Stomach (tissue), 8 donors: ENCODE measurements at regions not wholly inside any gene's neighbourhood (a gene's known extent, or its start where the extent isn't known, plus 50 kb on each side); places are given as distances from the start of the nearest gene placed in this dataset.
"Not testable (repeated sequence)": the region's sequence is repeated elsewhere in the genome, so short reads cannot be mapped to it uniquely, and the experiment has no call there.

Source experiments
- DNase-seq, 2 donors: peaks; one replicate each; pipeline versions ENCODE4 v3.0.0 to v3.0.0-alpha.2; 2013 to 2019
- H3K27ac ChIP-seq, 5 donors: fragments of 200-600 bp in 4 of 5; sonication (generic) in 4 of 5; one replicate each; pipeline ENCODE4 v1.5.1; 2013 to 2019; ENCODE audit warnings: mild to moderate bottlenecking in 1 of 5, moderate library complexity in 1 of 5
- H3K27me3 ChIP-seq, 3 donors: fragments of 200-600 bp; sonication (generic); one replicate each; pipeline ENCODE4 v1.5.1; 2017 to 2019; ENCODE audit warnings: mixed run types in 1 of 3
- H3K36me3 ChIP-seq, 4 donors: fragments of 200-600 bp; sonication (generic); 1 replicate in 3 of 4; 2 replicates in 1 of 4; pipeline ENCODE4 v1.5.1; 2016 to 2019
- H3K4me1 ChIP-seq, 4 donors: fragments of 200-600 bp; sonication (generic); one replicate each; pipeline ENCODE4 v1.5.1; 2016 to 2019
- H3K4me3 ChIP-seq, 4 donors: fragments of 200-600 bp; sonication (generic) in 3 of 4; one replicate each; pipeline ENCODE4 v1.5.1; 2016 to 2019; ENCODE audit warnings: mild to moderate bottlenecking in 1 of 4
- H3K9me3 ChIP-seq, 4 donors: fragments of 200-600 bp; sonication (generic); one replicate each; pipeline ENCODE4 v1.5.1; 2016 to 2019
- CTCF ChIP-seq, 7 experiments: fragments of 450-650 bp in 4 of 7; fragments of 200-600 bp in 3 of 7; sonication (generic) in 3 of 7; IDR thresholded peaks; one replicate each; pipeline ENCODE4 v1.5.1; 2016 to 2019; ENCODE audit warnings: antibody characterized with exemption in 7 of 7, control low read depth in 2 of 7, mild to moderate bottlenecking in 1 of 7
- EP300 ChIP-seq: sonication (generic); formaldehyde crosslinking; IDR thresholded peaks from one replicate; pipeline ENCODE4 v1.6.1; 2017; ENCODE audit warnings: antibody characterized with exemption
- POLR2A ChIP-seq, 4 donors: fragments of 450-650 bp; IDR thresholded peaks; one replicate each; pipeline ENCODE4 v1.6.1; 2016; ENCODE audit warnings: antibody characterized with exemption in 4 of 4, control low read depth in 2 of 4, mild to moderate bottlenecking in 1 of 4, moderate library complexity in 1 of 4
- POLR2AphosphoS5 ChIP-seq, 3 donors: sonication (generic); formaldehyde crosslinking; IDR thresholded peaks; one replicate each; pipeline ENCODE4 v1.6.1; 2016; ENCODE audit warnings: antibody characterized with exemption in 3 of 3
- WGBS, 5 donors: extraction: QIAGEN DNeasy Blood & Tissue Kit in 3 of 5; methylation state at CpG; one replicate each; pipeline versions ENCODE4 v1.1.5 to v1.1.7; 2013 to 2018; 5-methylcytosine and 5-hydroxymethylcytosine counted together
- intact Hi-C: fragments of 100-400 bp; cut with DNase I; formaldehyde crosslinking; loops from one replicate; pipeline ENCODE4 v1.15.1; 2023; ENCODE audit warnings: low total_unique reads
- donor health status: healthy with polysubstance abuse.
- donor health status: Bipolar disorder and iron deficiency.
- donor health status: healthy.

GRCh38 chrX:13955975-13956374 is 73.7 kb downstream of the GEMIN8 start:
- intact Hi-C loops, result no loop called here
- Histone ChIP-seq H3K36me3 (no peaks in the 10 kb centered on the region), H3K27ac (no peak overlapping the region), H3K9me3 (no peaks in the 10 kb centered on the region), H3K27me3 (no peaks in the 10 kb centered on the region), H3K4me3 (no peak overlapping the region), H3K4me1 (no peaks in the 10 kb centered on the region)
- TF ChIP-seq POLR2A (IDR thresholded peaks at IDR 0.05) (no peak), POLR2AphosphoS5 (IDR thresholded peaks at IDR 0.05) (no peak), EP300 (no peak), CTCF (IDR thresholded peaks at IDR 0.05) (no peak)
- DNase-seq, result peak in 1 of 2 donors; percentile 18
- WGBS, 5 donors, result 57 to 69% (median 65%) methylated on average over 3 of the region's 3 CpGs

GRCh38 chrX:13955095-13955647 is 74.5 kb downstream of the GEMIN8 start:
- TF ChIP-seq POLR2A (IDR thresholded peaks at IDR 0.05) (no peak), EP300 (no peak), CTCF (IDR thresholded peaks at IDR 0.05) (no peak), POLR2AphosphoS5 (IDR thresholded peaks at IDR 0.05) (no peak)
- no peak for DNase-seq
- Histone ChIP-seq H3K9me3 (no peaks in the 10 kb centered on the region), H3K36me3 (no peaks in the 10 kb centered on the region), H3K4me1 (no peaks in the 10 kb centered on the region), H3K27ac (no peak overlapping the region), H3K4me3 (no peak overlapping the region), H3K27me3 (no peaks in the 10 kb centered on the region)
- 69 to 86% (median 80%) methylated on average over 6 of the region's 6 CpGs for WGBS, 5 donors
- intact Hi-C loops, result no loop called here

- WGBS, 5 donors, result 52 to 76% (median 72%) methylated on average over 5 of the region's 5 CpGs
- DNase-seq, result no peak
- H3K27me3 ChIP-seq, result no peaks in the 10 kb centered on the region
- intact Hi-C loops, result no loop called here
- H3K27ac ChIP-seq, result no peak overlapping the region
- H3K9me3 ChIP-seq, result no peaks in the 10 kb centered on the region
- H3K36me3 ChIP-seq, result no peaks in the 10 kb centered on the region
- no peak overlapping the region for H3K4me3 ChIP-seq
- H3K4me1 ChIP-seq, result no peaks in the 10 kb centered on the region
- TF ChIP-seq POLR2A (IDR thresholded peaks at IDR 0.05) (no peak), EP300 (no peak), POLR2AphosphoS5 (IDR thresholded peaks at IDR 0.05) (no peak), CTCF (IDR thresholded peaks at IDR 0.05) (no peak)
Measured at GRCh38 chrX:13952581-13952980, 77.1 kb downstream of the GEMIN8 start.

GRCh38 chrX:13946223-13946622 is 83.5 kb downstream of the GEMIN8 start:
- 75 to 95% (median 88%) methylated on average over 5 to 6 of the region's 6 CpGs for WGBS, 5 donors
- H3K27me3 ChIP-seq, H3K4me3 ChIP-seq, H3K4me1 ChIP-seq, DNase-seq, H3K36me3 ChIP-seq, H3K9me3 ChIP-seq, intact Hi-C loops, H3K27ac ChIP-seq: not testable (repeated sequence)

- H3K9me3 ChIP-seq, H3K4me1 ChIP-seq, DNase-seq, H3K4me3 ChIP-seq, H3K27me3 ChIP-seq, intact Hi-C loops, H3K36me3 ChIP-seq, H3K27ac ChIP-seq: not testable (repeated sequence)
- 100% methylated on average over 1 of the region's 3 CpGs; no CpG with 5 or more reads in 3 of the 5 donors for WGBS, 5 donors
Measured at GRCh38 chrX:13945787-13946186, 83.9 kb downstream of the GEMIN8 start.
